Choroid plexus epithelial cell (primary cell): ENCODE measurements at regions not wholly inside any gene's neighbourhood (a gene's known extent, or its start where the extent isn't known, plus 50 kb on each side); places are given as distances from the start of the nearest gene placed in this dataset.
A peak's percentile ranks its signal among the peaks of the same experiment; 100 is the strongest.
"Not testable (repeated sequence)": the region's sequence is repeated elsewhere in the genome, so short reads cannot be mapped to it uniquely, and the experiment has no call there.

Experiments used
- DNase-seq: peaks from one replicate; pipeline ENCODE4 v3.0.0-alpha.2; 2010; ENCODE audit warnings: low read depth
- H3K4me3 ChIP-seq: 2 replicates; pipeline ENCODE4 v1.5.1; 2011; ENCODE audit warnings: low read depth, mild to moderate bottlenecking, control low read depth, low read length, moderate library complexity
- TF ChIP-seq, protein P1 (sequence below): conservative IDR thresholded peaks from 2 replicates; pipeline ENCODE4 v1.5.1; 2011; ENCODE audit warnings: low read depth, mild to moderate bottlenecking, control low read depth, inconsistent platforms, low read length, moderate library complexity

DNA sequence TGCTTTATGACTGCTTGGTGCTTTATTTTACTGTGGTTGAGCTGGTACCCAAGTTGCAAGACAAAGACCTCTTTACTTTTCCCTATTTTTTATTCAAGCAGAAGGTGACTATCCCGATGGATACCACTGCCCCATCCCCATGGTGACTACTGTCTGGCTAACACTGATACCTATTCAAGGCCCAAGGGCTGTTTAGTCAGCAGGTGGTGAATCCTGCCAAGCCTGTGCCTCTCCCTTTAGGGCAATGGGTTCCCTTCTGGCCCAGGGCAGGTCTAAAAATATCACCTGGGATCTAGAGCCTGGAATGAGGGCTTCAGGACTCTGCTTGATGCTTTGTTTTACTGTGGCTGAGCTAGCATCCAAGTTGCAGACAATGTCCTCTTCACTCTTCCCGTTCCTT is 510.0 kb upstream of the GRAMD2B start:
- TF ChIP-seq, protein P1, sequence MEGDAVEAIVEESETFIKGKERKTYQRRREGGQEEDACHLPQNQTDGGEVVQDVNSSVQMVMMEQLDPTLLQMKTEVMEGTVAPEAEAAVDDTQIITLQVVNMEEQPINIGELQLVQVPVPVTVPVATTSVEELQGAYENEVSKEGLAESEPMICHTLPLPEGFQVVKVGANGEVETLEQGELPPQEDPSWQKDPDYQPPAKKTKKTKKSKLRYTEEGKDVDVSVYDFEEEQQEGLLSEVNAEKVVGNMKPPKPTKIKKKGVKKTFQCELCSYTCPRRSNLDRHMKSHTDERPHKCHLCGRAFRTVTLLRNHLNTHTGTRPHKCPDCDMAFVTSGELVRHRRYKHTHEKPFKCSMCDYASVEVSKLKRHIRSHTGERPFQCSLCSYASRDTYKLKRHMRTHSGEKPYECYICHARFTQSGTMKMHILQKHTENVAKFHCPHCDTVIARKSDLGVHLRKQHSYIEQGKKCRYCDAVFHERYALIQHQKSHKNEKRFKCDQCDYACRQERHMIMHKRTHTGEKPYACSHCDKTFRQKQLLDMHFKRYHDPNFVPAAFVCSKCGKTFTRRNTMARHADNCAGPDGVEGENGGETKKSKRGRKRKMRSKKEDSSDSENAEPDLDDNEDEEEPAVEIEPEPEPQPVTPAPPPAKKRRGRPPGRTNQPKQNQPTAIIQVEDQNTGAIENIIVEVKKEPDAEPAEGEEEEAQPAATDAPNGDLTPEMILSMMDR, result no peak
- DNase-seq, result no peak
- no peak overlapping the region for H3K4me3 ChIP-seq

DNA sequence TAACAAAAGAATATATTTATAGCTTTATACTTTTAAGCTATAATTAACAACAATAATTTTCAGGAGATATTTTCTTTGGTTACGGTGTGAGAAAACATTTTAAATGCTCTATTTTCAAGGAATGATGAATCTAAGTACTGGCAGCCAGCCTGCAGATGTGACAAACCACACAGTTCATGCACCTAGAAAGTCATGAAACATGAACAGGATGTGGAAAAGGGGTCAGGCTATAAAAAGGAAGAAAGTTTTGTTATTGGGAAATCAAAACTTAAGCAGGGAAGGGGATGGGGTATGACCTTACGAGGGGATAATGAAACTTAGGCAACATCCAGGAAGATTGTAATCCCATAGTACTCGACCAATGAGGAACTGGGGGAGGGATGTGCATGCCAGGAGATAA is 508.7 kb upstream of the GRAMD2B start:
- peak; percentile 59 for DNase-seq
- TF ChIP-seq, protein P1, result no peak

DNA sequence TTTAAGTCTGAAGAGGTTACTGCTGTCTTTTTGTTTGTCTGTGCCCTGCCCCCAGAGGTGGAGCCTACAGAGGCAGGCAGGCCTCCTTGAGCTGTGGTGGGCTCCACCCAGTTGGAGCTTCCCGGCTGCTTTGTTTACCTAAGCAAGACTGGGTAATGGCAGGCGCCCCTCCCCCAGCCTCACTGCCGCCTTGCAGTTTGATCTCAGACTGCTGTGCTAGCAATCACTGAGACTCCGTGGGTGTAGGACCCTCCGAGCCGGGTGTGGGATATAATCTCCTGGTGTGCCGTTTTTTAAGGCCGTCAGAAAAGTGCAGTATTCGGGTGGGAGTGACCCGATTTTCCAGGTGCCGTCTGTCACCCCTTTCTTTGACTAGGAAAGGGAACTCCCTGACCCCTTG is 499.3 kb upstream of the GRAMD2B start:
- not testable (repeated sequence) for H3K4me3 ChIP-seq

More for the DNA sequence above, 508.7 kb upstream of the GRAMD2B start:
- no peak overlapping the region for H3K4me3 ChIP-seq

DNA sequence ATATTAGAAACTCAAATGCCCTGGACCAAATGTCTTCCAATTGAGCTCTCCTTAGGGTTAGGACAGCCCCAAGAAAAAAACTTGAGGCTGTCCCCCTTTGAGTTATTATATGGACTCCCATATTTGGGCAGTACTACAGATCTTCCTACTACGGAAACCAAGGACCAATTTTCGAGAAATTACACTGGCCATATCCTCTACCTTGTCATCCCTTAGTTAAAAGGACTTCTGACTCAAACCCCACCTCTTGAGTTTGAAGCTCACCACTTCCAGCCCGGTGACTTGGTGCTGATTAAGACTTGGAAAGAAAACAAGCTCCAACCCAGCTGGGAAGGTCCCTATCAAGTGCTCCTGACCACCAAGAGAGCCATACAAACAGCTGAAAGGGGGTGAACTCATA is 497.0 kb upstream of the GRAMD2B start:
- H3K4me3 ChIP-seq, result no peak overlapping the region
- no peak for DNase-seq
- TF ChIP-seq, protein P1, result no peak

More for the DNA sequence above, 499.3 kb upstream of the GRAMD2B start:
- DNase-seq, result not testable (repeated sequence)

DNA sequence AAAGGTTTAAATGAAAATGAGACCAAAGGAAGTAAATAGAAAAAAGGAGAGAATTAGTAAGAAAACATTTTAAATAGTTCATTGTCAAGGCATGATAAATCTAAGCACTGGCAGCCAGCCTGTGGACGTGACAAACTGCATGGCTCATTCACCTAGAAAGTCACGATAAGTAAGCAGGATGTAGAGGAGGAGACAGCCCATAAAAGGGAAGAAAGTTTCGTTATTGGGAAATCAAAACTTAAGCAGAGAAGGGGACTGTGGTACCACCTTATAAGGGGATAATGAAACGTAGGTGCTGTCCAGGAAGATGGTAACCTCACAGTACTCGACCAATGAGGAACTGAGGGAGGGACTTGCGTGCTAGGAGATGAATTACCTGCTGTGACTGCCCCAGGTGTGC is 494.5 kb upstream of the GRAMD2B start:
- H3K4me3 ChIP-seq, result no peak overlapping the region
- no peak for DNase-seq
- TF ChIP-seq, protein P1, result no peak

DNA sequence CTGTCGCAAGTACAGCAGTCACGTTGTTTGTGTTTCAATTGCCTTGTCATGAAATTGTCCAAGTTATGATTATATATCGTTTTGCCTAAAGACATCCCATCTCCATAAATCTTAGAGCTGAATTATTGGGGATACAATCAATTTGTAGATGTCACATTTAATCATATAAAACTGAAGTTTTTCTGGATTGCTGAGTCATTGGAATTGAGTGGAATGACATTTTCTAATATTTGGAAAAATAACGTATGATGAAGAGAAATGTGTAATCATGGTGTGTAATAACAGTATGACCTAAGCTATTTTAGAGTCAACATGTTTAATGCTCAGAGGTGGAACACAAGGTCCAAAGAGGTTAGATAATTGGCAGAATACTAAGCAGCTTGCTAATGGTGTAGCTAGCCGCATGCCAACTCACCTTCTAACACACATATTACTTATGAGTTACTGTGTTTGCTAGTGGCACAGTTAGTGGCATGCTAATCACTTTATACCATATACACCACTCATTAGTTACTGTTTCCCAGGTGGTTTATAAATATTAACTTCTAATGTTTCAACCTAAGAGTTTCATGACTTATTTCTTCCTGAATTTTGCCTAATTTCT is 473.1 kb upstream of the GRAMD2B start:
- DNase-seq, result no peak
- TF ChIP-seq, protein P1, result no peak

DNA sequence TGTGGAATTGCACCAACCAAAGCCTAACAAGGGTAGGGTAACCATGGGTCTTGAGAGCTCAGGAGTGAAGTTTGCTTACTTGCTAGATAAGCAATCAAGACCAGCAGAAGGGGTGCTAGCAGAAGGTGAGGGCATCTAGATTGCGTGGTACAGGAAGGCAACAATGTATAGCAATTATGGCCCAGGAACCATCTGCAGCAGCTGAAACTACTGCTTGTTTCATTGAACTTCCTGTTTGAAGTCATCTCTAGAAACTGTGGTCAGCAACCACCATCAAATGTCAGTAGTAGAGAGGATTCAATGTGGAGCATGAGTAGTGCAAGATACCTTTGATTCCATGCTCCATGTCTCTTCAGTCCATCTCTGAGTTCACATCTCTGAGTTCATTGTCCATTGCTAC is 462.1 kb upstream of the GRAMD2B start:
- TF ChIP-seq, protein P1, result no peak
- no peak for DNase-seq
- H3K4me3 ChIP-seq, result no peak overlapping the region

More for the DNA sequence above, 473.1 kb upstream of the GRAMD2B start:
- H3K4me3 ChIP-seq, result no peak overlapping the region

DNA sequence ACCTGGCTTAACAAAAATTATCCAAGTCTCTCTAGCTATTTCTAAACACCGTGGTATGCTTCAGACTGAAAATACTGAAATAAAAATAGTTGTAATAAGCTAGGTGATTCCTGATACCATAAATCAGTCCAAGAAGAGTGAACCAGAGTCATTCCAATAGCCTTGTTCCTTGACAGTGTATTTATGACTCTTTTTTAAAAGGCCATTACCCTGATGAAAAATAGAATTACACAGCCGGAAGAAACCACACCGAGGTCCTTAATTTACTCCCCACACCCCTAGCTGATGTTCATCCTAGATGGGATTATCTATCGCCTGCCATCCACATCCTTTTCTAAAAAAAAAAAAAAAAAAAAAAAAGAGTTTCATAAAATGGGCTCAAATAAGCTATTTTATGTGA is 457.6 kb upstream of the GRAMD2B start:
- no peak for DNase-seq
- TF ChIP-seq, protein P1, result no peak
- no peak overlapping the region for H3K4me3 ChIP-seq
